GM12864 (cell line): ENCODE measurements at regions not wholly inside any gene's neighbourhood (a gene's known extent, or its start where the extent isn't known, plus 50 kb on each side); places are given as distances from the start of the nearest gene placed in this dataset.

Source experiments
- DNase-seq: peaks from one replicate; pipeline ENCODE4 v3.0.0-alpha.2; 2011; ENCODE audit warnings: low read depth
- H3K4me3 ChIP-seq: 2 replicates; pipeline ENCODE4 v1.5.1; 2011; ENCODE audit warnings: mild to moderate bottlenecking, low read depth, low read length, control low read depth
- CTCF ChIP-seq: IDR thresholded peaks from 2 replicates; pipeline ENCODE4 v1.5.1; 2011; ENCODE audit warnings: low read depth, mild to moderate bottlenecking, moderate library complexity, low read length, control low read depth, inconsistent platforms; ENCODE audit errors: missing control alignments

- no peak for TF ChIP-seq CTCF
- no peak for DNase-seq
- H3K4me3 ChIP-seq, result no peak overlapping the region
Measured at GRCh38 chr7:113810080-113810744, 108.6 kb downstream of the PPP1R3A start.

GRCh38 chr7:113809581-113809980 is 109.2 kb downstream of the PPP1R3A start:
- no peak for TF ChIP-seq CTCF
- DNase-seq, result no peak
- no peak overlapping the region for H3K4me3 ChIP-seq

GRCh38 chr7:113806633-113807327 is 112.0 kb downstream of the PPP1R3A start:
- no peak for DNase-seq
- no peak overlapping the region for H3K4me3 ChIP-seq
- TF ChIP-seq CTCF, result no peak

- TF ChIP-seq CTCF, result no peak
- no peak for DNase-seq
- H3K4me3 ChIP-seq, result no peak overlapping the region
Measured at GRCh38 chr7:113805976-113806375, 112.8 kb downstream of the PPP1R3A start.

GRCh38 chr7:113804475-113805095 is 114.2 kb downstream of the PPP1R3A start:
- no peak for DNase-seq
- H3K4me3 ChIP-seq, result no peak overlapping the region
- TF ChIP-seq CTCF, result no peak

GRCh38 chr7:113801751-113802150 is 117.1 kb downstream of the PPP1R3A start:
- H3K4me3 ChIP-seq, result no peak overlapping the region
- TF ChIP-seq CTCF, result no peak
- DNase-seq, result no peak
